Brain microvascular endothelial cell (primary cell): ENCODE measurements at regions not wholly inside any gene's neighbourhood (a gene's known extent, or its start where the extent isn't known, plus 50 kb on each side); places are given as distances from the start of the nearest gene placed in this dataset.

Experiments
- DNase-seq: peaks from one replicate; pipeline ENCODE4 v3.0.0-alpha.2; 2020
- H3K27ac ChIP-seq: fragments of 250-450 bp; sonication (Bioruptor Pico); 2 replicates; pipeline ENCODE4 v1.5.1; 2020; ENCODE audit warnings: mild to moderate bottlenecking, moderate library complexity
- H3K27me3 ChIP-seq: fragments of 250-450 bp; sonication (Bioruptor Pico); replicated peaks from 2 replicates; pipeline ENCODE4 v1.5.1; 2020; ENCODE audit warnings: mild to moderate bottlenecking
- H3K36me3 ChIP-seq: fragments of 250-450 bp; sonication (Bioruptor Pico); replicated peaks from 2 replicates; pipeline ENCODE4 v1.5.1; 2020; ENCODE audit warnings: mild to moderate bottlenecking
- H3K4me3 ChIP-seq: 2 replicates; pipeline ENCODE4 v1.5.1; 2011; ENCODE audit warnings: low read depth, mild to moderate bottlenecking, control low read depth, low read length, moderate library complexity
- in situ Hi-C: cut with HindIII; loops from 2 replicates; pipeline ENCODE4 v1.10.0; 2017; ENCODE audit warnings: low sequenced_read_pairs, low pct_ligation_motif_present
- TF ChIP-seq, protein P1 (sequence below): IDR thresholded peaks from 2 replicates; pipeline ENCODE4 v1.5.1; 2011; ENCODE audit warnings: low read depth, mild to moderate bottlenecking, moderate library complexity, low read length, control low read depth, inconsistent platforms; ENCODE audit errors: missing control alignments

DNA sequence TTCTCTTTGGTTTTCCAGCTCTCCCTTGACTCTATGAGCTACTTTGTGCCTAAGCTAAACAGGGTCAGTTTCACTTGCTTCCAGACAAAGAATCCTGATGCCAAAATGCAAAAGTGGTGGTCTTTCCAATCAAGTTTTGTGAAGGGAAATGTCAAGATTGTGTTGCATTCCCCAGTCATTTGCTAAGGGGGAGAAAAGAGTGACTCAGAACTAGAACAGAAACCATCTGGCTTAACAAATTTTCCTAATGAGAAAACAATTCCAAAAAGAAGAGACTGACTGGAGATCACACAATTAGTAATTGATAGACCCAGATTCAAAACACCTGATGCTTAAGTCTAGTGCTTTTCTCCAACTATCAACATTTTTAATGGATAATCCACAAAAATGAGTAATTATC, 235.1 kb upstream of the DIO2 start:
- Histone ChIP-seq H3K4me3 (no peak overlapping the region), H3K36me3 (no peaks in the 10 kb centered on the region), H3K27me3 (no peaks in the 10 kb centered on the region), H3K27ac (no peak overlapping the region)
- DNase-seq: no peak
- TF ChIP-seq, protein P1, sequence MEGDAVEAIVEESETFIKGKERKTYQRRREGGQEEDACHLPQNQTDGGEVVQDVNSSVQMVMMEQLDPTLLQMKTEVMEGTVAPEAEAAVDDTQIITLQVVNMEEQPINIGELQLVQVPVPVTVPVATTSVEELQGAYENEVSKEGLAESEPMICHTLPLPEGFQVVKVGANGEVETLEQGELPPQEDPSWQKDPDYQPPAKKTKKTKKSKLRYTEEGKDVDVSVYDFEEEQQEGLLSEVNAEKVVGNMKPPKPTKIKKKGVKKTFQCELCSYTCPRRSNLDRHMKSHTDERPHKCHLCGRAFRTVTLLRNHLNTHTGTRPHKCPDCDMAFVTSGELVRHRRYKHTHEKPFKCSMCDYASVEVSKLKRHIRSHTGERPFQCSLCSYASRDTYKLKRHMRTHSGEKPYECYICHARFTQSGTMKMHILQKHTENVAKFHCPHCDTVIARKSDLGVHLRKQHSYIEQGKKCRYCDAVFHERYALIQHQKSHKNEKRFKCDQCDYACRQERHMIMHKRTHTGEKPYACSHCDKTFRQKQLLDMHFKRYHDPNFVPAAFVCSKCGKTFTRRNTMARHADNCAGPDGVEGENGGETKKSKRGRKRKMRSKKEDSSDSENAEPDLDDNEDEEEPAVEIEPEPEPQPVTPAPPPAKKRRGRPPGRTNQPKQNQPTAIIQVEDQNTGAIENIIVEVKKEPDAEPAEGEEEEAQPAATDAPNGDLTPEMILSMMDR: no peak
- in situ Hi-C loops: no loop called here

DNA sequence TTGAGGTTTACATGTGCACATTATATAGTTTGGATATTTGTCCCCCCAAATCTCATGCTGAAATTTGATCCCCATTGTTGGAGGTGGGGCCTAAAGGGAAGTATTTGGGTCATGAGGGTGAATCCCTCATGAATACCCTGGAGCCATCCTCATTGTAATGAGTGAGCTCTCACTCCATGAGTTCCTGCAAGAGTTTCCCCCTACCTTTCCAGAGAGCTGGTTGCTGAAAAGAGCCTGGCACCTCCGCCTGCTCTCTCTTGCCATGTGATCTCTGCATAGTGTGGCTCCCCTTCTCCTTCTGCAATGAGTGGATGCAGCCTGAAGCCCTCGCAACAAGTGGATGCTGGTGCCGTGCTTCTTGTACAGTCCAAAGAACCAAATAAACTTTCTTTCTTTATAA, 234.3 kb upstream of the DIO2 start:
- Histone ChIP-seq H3K4me3 (no peak overlapping the region), H3K36me3 (no peaks in the 10 kb centered on the region), H3K27me3 (no peaks in the 10 kb centered on the region), H3K27ac (no peak overlapping the region)
- no peak for DNase-seq
- TF ChIP-seq, protein P1: no peak
- in situ Hi-C loops: no loop called here

DNA sequence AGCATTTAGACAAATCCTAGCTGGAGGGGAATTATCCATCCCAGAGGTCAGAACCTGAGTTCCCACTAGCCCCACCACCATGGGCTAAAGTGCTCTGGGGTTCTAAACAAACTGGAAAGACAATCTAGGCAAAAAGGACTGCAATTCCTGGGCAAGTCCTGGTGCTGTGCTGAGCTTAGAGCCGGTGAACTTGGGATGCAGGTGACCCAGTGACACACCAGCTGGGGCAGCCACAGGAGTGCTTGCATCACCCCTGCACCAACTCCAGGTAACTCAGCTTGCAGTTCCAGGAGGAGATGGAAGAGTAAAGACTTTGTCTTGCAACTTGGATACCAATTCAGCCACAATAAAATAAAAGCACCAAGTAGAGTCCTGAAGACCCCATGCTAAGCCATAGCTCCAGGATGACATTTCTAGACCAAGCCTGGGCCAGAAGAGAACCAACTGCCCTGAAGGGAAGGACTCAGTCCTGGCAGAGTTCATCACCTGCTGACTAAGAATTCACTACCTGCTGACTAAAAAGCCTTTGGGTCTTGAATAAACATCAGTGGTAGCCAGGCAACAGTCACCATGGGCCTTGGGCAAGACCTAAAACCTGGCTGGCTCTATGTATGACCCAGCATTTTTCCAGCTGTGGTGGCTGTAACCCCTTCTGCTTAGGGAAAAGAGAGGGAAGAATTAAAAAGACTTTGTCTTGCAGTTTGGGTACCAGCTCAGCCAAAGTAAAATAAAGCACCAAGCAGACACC, 223.4 kb upstream of the DIO2 start:
- H3K27me3 ChIP-seq: no peaks in the 10 kb centered on the region
- no peak overlapping the region for H3K4me3 ChIP-seq
- no peaks in the 10 kb centered on the region for H3K36me3 ChIP-seq
- no peak for DNase-seq
- H3K27ac ChIP-seq: no peak overlapping the region
- in situ Hi-C loops: no loop called here
- TF ChIP-seq, protein P1: no peak

GRCh38 chr14:80433811-80434210, 222.5 kb upstream of the DIO2 start:
- TF ChIP-seq, protein P1: no peak
- DNase-seq: no peak
- Histone ChIP-seq H3K27ac (no peak overlapping the region), H3K4me3 (no peak overlapping the region), H3K36me3 (no peaks in the 10 kb centered on the region), H3K27me3 (no peaks in the 10 kb centered on the region)
- in situ Hi-C loops: no loop called here

- no peaks in the 10 kb centered on the region for H3K36me3 ChIP-seq
- no peak for DNase-seq
- in situ Hi-C loops: no loop called here
Observed at GRCh38 chr14:80428671-80429070, 217.4 kb upstream of the DIO2 start.

More at GRCh38 chr14:80428671-80429070, 217.4 kb upstream of the DIO2 start:
- no peak overlapping the region for H3K27ac ChIP-seq
- TF ChIP-seq, protein P1: no peak
- no peaks in the 10 kb centered on the region for H3K27me3 ChIP-seq
- H3K4me3 ChIP-seq: no peak overlapping the region
